Natural killer cell (primary cell): ENCODE measurements at regions not wholly inside any gene's neighbourhood (a gene's known extent, or its start where the extent isn't known, plus 50 kb on each side); places are given as distances from the start of the nearest gene placed in this dataset.
A peak's percentile ranks its signal among the peaks of the same experiment; 100 is the strongest.

ENCODE experiments used
- ATAC-seq, 3 donors: fragments of 150-1000 bp in 2 of 3; fragments of 200-7000 bp in 1 of 3; cut with Tn5 transposase; 1 replicate in 1 of 3; 2 replicates in 2 of 3; pipeline ENCODE4 v1.10.0; 2021; ENCODE audit warnings: mild to moderate bottlenecking in 2 of 3, moderate library complexity in 2 of 3
- DNase-seq, 2 donors: peaks; one replicate each; pipeline versions ENCODE4 v3.0.0 to v3.0.0-alpha.2; 2013 to 2021; ENCODE audit warnings: mixed read lengths in 1 of 2
- H3K27ac ChIP-seq: one replicate; pipeline ENCODE4 v1.5.1; 2013; ENCODE audit warnings: mild to moderate bottlenecking, low read length
- H3K27me3 ChIP-seq: one replicate; pipeline ENCODE4 v1.6.1; 2013; ENCODE audit warnings: low read length; ENCODE audit not compliant: control insufficient read depth, insufficient read depth
- H3K36me3 ChIP-seq: one replicate; pipeline ENCODE4 v1.6.1; 2013; ENCODE audit warnings: low read length; ENCODE audit not compliant: control insufficient read depth, insufficient read depth
- H3K4me1 ChIP-seq: one replicate; pipeline ENCODE4 v1.6.1; 2013; ENCODE audit warnings: low read length; ENCODE audit not compliant: control insufficient read depth, insufficient read depth
- H3K4me3 ChIP-seq: one replicate; pipeline ENCODE4 v1.5.1; 2013; ENCODE audit warnings: low read length
- H3K9me3 ChIP-seq: one replicate; pipeline ENCODE4 v1.6.1; 2013; ENCODE audit warnings: low read length; ENCODE audit not compliant: control insufficient read depth, insufficient read depth
- H3K27ac Mint-ChIP-seq, 2 donors: one replicate each; pipeline ENCODE4 v1.8.0; 2022; ENCODE audit warnings: mild to moderate bottlenecking in 2 of 2, mixed read lengths in 2 of 2, moderate library complexity in 1 of 2
- H3K27me3 Mint-ChIP-seq, 2 donors: one replicate each; pipeline ENCODE4 v1.8.0; 2022; ENCODE audit warnings: low read depth in 2 of 2, mixed read lengths in 2 of 2
- H3K36me3 Mint-ChIP-seq: one replicate; pipeline ENCODE4 v1.8.0; 2022; ENCODE audit warnings: mixed read lengths
- H3K4me1 Mint-ChIP-seq, 2 donors: one replicate each; pipeline ENCODE4 v1.8.0; 2022; ENCODE audit warnings: mixed read lengths in 2 of 2
- H3K4me3 Mint-ChIP-seq: one replicate; pipeline ENCODE4 v1.8.0; 2022; ENCODE audit warnings: mild to moderate bottlenecking, moderate library complexity, mixed read lengths
- H3K9me3 Mint-ChIP-seq, 2 donors: one replicate each; pipeline ENCODE4 v1.8.0; 2022; ENCODE audit warnings: mixed read lengths in 2 of 2
- WGBS: methylation state at CpG from one replicate; pipeline ENCODE4 v1.1.7; 2013; ENCODE audit warnings: missing lambda C conversion rate; ENCODE audit not compliant: insufficient coverage; 5-methylcytosine and 5-hydroxymethylcytosine counted together
- intact Hi-C: fragments of 100-400 bp; cut with micrococcal nuclease; formaldehyde crosslinking; loops from one replicate; pipeline ENCODE4 v1.14.2; 2022
- TF ChIP-seq, protein P1 (sequence below): fragments of 200-600 bp; IDR thresholded peaks from one replicate; pipeline ENCODE4 v1.8.0; 2022; ENCODE audit warnings: antibody characterized with exemption

DNA sequence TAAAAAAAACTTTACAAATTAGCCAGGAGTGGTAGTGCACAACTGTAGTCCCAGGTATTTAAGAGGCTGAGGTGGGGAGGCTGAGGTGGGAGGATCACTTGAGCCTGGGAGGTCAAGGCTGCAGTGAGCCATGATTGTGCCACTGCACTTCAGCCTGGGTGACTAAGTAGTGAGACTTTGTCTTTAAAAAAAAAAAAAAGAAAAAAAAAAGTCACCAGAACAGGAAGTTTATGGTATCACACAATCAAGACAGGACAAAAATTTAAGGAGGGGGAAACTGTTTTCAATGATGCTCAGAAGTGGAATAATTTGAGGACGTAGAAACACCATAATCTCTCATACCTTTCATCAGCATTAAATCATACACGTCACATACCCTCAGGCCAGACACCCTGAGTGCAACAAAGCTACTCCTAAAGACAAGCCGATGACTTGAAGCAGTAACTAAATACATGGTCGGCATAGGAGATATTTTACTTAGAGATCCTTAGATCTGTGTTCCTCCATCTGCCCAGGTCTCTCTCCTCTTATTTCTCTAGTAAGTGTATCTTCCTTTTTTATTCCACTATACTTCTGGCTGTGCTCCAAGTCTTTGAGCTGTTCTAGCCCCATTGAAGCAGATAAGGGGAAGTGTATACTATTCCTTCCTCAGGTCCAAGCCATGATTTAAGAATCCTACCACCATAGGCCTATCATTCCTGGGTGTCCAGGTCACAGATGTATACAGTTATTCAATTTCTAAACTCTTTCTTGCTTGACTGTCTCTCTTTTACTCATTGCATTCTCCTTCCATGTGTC is 91.3 kb upstream of the APC start:
- Histone ChIP-seq H3K4me1 (no peaks in the 10 kb centered on the region), H3K27ac (no peak overlapping the region), H3K4me3 (no peak overlapping the region), H3K9me3 (no peaks in the 10 kb centered on the region), H3K27me3 (no peaks in the 10 kb centered on the region), H3K36me3 (no peaks in the 10 kb centered on the region)
- whole genome bisulfite sequencing: 77% methylated on average over 4 of the region's 4 CpGs
- ATAC-seq (peak in 2 of 3 donors; percentile 31), DNase-seq (no peak)
- Mint-ChIP-seq H3K27ac (no peak overlapping the region), H3K36me3 (no peaks in the 10 kb centered on the region), H3K27me3 (peaks cover 14 to 22% of the 10 kb centered on the region in 2 donors), H3K9me3 (no peaks in the 10 kb centered on the region), H3K4me1 (peaks cover 0 to 19% of the 10 kb centered on the region in 2 donors), H3K4me3 (no peak overlapping the region)
- intact Hi-C loops: no loop called here
- TF ChIP-seq, protein P1, sequence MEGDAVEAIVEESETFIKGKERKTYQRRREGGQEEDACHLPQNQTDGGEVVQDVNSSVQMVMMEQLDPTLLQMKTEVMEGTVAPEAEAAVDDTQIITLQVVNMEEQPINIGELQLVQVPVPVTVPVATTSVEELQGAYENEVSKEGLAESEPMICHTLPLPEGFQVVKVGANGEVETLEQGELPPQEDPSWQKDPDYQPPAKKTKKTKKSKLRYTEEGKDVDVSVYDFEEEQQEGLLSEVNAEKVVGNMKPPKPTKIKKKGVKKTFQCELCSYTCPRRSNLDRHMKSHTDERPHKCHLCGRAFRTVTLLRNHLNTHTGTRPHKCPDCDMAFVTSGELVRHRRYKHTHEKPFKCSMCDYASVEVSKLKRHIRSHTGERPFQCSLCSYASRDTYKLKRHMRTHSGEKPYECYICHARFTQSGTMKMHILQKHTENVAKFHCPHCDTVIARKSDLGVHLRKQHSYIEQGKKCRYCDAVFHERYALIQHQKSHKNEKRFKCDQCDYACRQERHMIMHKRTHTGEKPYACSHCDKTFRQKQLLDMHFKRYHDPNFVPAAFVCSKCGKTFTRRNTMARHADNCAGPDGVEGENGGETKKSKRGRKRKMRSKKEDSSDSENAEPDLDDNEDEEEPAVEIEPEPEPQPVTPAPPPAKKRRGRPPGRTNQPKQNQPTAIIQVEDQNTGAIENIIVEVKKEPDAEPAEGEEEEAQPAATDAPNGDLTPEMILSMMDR: no peak

DNA sequence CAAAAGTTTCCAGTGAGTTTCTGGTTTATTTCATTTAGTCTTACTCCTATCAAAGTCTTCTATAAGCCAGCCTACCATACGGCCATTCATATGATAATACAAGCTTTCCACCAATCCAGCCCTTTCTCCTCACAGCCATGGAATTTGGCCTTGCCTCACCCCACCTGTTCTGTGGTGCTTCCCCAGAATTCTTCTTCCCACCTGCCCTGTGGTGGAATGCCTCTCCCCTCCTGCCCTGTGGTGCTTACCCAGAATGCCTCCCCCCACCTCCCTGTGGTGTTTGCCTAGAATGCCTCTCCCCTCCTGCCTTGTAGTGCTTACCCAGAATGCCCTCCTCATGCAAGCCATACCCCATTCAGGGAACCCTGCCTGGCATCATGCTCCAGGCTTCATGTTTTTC is 90.3 kb upstream of the APC start:
- Mint-ChIP-seq H3K9me3 (no peaks in the 10 kb centered on the region), H3K4me3 (no peak overlapping the region), H3K4me1 (peaks cover 0 to 19% of the 10 kb centered on the region in 2 donors), H3K36me3 (no peaks in the 10 kb centered on the region), H3K27ac (no peak overlapping the region), H3K27me3 (peaks cover 14 to 25% of the 10 kb centered on the region in 2 donors)
- TF ChIP-seq, protein P1: no peak
- H3K27ac ChIP-seq: no peak overlapping the region
- WGBS: 92% methylated on average over 1 of the region's 1 CpG
- no peak overlapping the region for H3K4me3 ChIP-seq
- DNase-seq (no peak), ATAC-seq (no peak)
- no peaks in the 10 kb centered on the region for H3K9me3 ChIP-seq
- intact Hi-C loops: no loop called here
- no peaks in the 10 kb centered on the region for H3K36me3 ChIP-seq
- H3K4me1 ChIP-seq: no peaks in the 10 kb centered on the region
- H3K27me3 ChIP-seq: no peaks in the 10 kb centered on the region

DNA sequence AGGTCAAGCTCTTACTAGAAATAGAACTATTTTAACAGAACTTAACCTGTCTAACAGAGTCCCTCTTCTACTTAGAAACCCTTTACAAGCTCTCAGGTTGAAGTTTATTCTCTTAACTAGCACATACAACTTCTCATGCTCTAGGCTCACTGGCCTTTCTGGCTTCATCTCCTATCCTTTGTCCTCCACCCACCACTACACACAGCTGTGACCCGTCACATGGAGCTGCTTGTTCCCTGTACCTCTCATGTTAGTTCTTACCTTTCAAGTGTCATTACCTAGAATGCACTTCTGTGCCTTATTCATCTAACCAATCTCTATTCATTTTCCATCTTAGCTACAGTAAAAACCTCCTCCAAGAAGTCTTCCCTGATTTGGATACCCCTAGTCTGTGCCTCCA is 89.4 kb upstream of the APC start:
- no peaks in the 10 kb centered on the region for H3K4me1 ChIP-seq
- H3K4me3 ChIP-seq: no peak overlapping the region
- intact Hi-C loops: no loop called here
- TF ChIP-seq, protein P1: no peak
- no peaks in the 10 kb centered on the region for H3K27me3 ChIP-seq
- Mint-ChIP-seq H3K27ac (no peak overlapping the region), H3K36me3 (no peaks in the 10 kb centered on the region), H3K4me1 (peaks cover 0 to 19% of the 10 kb centered on the region in 2 donors), H3K27me3 (peaks cover 14 to 23% of the 10 kb centered on the region in 2 donors), H3K9me3 (no peaks in the 10 kb centered on the region), H3K4me3 (no peak overlapping the region)
- no peak for ATAC-seq
- WGBS: 78% methylated on average over 1 of the region's 1 CpG
- no peak overlapping the region for H3K27ac ChIP-seq
- DNase-seq: no peak
- no peaks in the 10 kb centered on the region for H3K9me3 ChIP-seq
- no peaks in the 10 kb centered on the region for H3K36me3 ChIP-seq

DNA sequence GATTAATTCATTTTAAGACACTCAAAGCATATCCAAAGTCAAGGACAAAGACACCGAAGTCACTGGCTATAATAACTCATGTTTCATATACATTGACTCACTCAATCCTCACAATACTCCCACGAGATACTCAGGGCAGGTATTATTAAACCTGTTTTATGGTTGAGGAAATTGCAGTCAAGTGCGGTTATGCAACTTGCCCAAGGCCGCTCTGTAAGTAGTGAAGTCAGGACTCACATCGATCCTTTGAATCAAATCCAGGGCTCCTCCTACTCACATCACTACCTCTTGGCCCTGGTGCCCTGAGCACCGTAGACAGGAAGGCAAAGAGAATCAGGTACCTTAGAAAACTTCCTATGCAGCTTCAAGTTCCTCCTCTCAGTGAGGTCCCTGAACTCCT is 87.8 kb upstream of the APC start:
- Histone ChIP-seq H3K4me3 (no peak overlapping the region), H3K36me3 (no peaks in the 10 kb centered on the region), H3K27ac (no peak overlapping the region), H3K4me1 (no peaks in the 10 kb centered on the region), H3K27me3 (no peaks in the 10 kb centered on the region), H3K9me3 (no peaks in the 10 kb centered on the region)
- DNase-seq (no peak), ATAC-seq (no peak)
- Mint-ChIP-seq H3K27me3 (peaks cover 14 to 30% of the 10 kb centered on the region in 2 donors), H3K4me3 (no peak overlapping the region), H3K9me3 (no peaks in the 10 kb centered on the region), H3K4me1 (peaks cover 0 to 19% of the 10 kb centered on the region in 2 donors), H3K27ac (no peak overlapping the region), H3K36me3 (no peaks in the 10 kb centered on the region)
- 90% methylated on average over 5 of the region's 6 CpGs for WGBS
- TF ChIP-seq, protein P1: no peak
- intact Hi-C loops: no loop called here
